Heart left ventricle (tissue), 16 donors: ENCODE measurements at regions not wholly inside any gene's neighbourhood (a gene's known extent, or its start where the extent isn't known, plus 50 kb on each side); places are given as distances from the start of the nearest gene placed in this dataset.

ENCODE experiments used
- ATAC-seq, 4 donors: fragments of 200-7000 bp; cut with Tn5 transposase; one replicate each; pipeline ENCODE4 v1.9.1; 2020 to 2022; ENCODE audit warnings: moderate library complexity in 4 of 4, mild to moderate bottlenecking in 3 of 4, moderate number of reproducible peaks in 1 of 4
- DNase-seq, 5 donors: peaks; one replicate each; pipeline ENCODE4 v3.0.0-alpha.2; 2020
- H3K27ac ChIP-seq, 12 donors: fragments of 200-600 bp; sonication (generic) in 4 of 12; one replicate each; pipeline versions ENCODE4 v1.5.0 to v1.8.0; 2016 to 2022; ENCODE audit warnings: mild to moderate bottlenecking in 2 of 12
- H3K27me3 ChIP-seq, 9 donors: fragments of 200-600 bp; sonication (generic) in 2 of 9; one replicate each; pipeline versions ENCODE4 v1.5.1 to v1.8.0; 2016 to 2022; ENCODE audit warnings: mild to moderate bottlenecking in 3 of 9
- H3K36me3 ChIP-seq, 9 donors: fragments of 200-600 bp; sonication (generic) in 2 of 9; one replicate each; pipeline versions ENCODE4 v1.5.0 to v1.8.0; 2018 to 2022; ENCODE audit warnings: mild to moderate bottlenecking in 2 of 9
- H3K4me1 ChIP-seq, 12 donors: fragments of 200-600 bp; sonication (generic) in 4 of 12; one replicate each; pipeline versions ENCODE4 v1.5.0 to v1.8.0; 2016 to 2022; ENCODE audit warnings: mild to moderate bottlenecking in 3 of 12
- H3K4me3 ChIP-seq, 12 donors: fragments of 200-600 bp; sonication (generic) in 4 of 12; one replicate each; pipeline versions ENCODE4 v1.5.0 to v1.8.0; 2017 to 2022; ENCODE audit warnings: mild to moderate bottlenecking in 9 of 12, moderate library complexity in 4 of 12
- H3K9me3 ChIP-seq, 12 donors: fragments of 200-600 bp; sonication (generic) in 4 of 12; one replicate each; pipeline versions ENCODE4 v1.5.0 to v1.8.0; 2016 to 2022; ENCODE audit warnings: mild to moderate bottlenecking in 1 of 12
- POLR2A ChIP-seq, 2 donors: fragments of 450-650 bp; IDR thresholded peaks; one replicate each; pipeline ENCODE4 v1.6.1; 2017; ENCODE audit warnings: antibody characterized with exemption in 2 of 2, mild to moderate bottlenecking in 2 of 2, moderate library complexity in 2 of 2
- WGBS, 4 donors: extraction: QIAGEN DNeasy Blood & Tissue Kit in 2 of 4; methylation state at CpG; one replicate each; pipeline versions ENCODE4 v1.1.5 to v1.1.7; 2013 to 2018; 5-methylcytosine and 5-hydroxymethylcytosine counted together
- intact Hi-C, 10 donors: fragments of 100-400 bp; cut with DNase I; formaldehyde crosslinking; loops; one replicate each; pipeline versions ENCODE4 v1.11.1 to v1.14.2; 2022
- TF ChIP-seq, protein P1 (sequence below), 12 donors: fragments of 200-600 bp; sonication (generic) in 4 of 12; IDR thresholded peaks; one replicate each; pipeline versions ENCODE4 v1.5.0 to v1.8.0; 2018 to 2022; ENCODE audit warnings: antibody characterized with exemption in 12 of 12, mild to moderate bottlenecking in 5 of 12
- donor health status: ischemic (EF 13 %, LVEDD 7.1; RV severe dilation, severe dysfunction).
- donor health status: healthy with polysubstance abuse.
- donor health status: DM: no; HTN: yes; CAD: no.
- donor health status: DM: no; HTN: no; CAD: no.
- donor health status: ischemic (EF 25% LVEDD 6.9; RV normal size, moderate dysfunction).
- donor health status: ischemic (EF 25% LVEDD 5.7; RV mildly dilated, moderate dysfunction).
- donor health status: healthy.
- donor health status: DM: yes; HTN: yes; CAD: no.
- donor health status: ischemic (EF 35%, LVEDD 5.7; RV mildly dilated, moderate dysfunction).
- donor health status: nonischemic (EF 11% LVEDD 7.7; RV severe dilation, severe dysfunction).
- donor health status: DM: yes; HTN: yes; CAD: no.
- donor health status: PGD.
- donor health status: ischemic (EF 29% LVEDD 5.4; RV normal size, mild dysfunction).
- donor health status: nonischemic (EF 23%, LVEDD 6.1; RV moderate dilation, normal function).

DNA sequence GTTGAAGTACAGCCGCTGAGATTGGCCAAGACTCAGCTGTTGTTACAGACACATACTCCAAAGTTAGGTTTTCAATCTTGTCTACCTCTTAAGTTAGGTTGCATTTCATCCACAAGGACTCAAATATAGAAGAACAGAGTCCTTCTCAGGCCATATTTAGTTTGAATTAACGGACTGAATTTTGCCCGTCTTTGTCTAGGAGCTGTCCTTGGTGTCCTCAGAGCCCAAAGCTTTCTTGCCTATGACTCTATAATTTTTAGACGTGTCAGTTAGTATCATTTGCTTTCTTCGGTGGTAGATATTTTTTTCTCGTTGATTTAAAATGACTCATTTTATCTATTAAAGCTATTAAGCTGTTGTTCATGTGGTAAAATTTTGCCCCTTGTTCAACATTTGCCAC, 403.2 kb downstream of the HS3ST3B1 start:
- WGBS, 4 donors, result 83 to 84% (median 83%) methylated on average over 6 of the region's 6 CpGs
- TF ChIP-seq, protein P1, sequence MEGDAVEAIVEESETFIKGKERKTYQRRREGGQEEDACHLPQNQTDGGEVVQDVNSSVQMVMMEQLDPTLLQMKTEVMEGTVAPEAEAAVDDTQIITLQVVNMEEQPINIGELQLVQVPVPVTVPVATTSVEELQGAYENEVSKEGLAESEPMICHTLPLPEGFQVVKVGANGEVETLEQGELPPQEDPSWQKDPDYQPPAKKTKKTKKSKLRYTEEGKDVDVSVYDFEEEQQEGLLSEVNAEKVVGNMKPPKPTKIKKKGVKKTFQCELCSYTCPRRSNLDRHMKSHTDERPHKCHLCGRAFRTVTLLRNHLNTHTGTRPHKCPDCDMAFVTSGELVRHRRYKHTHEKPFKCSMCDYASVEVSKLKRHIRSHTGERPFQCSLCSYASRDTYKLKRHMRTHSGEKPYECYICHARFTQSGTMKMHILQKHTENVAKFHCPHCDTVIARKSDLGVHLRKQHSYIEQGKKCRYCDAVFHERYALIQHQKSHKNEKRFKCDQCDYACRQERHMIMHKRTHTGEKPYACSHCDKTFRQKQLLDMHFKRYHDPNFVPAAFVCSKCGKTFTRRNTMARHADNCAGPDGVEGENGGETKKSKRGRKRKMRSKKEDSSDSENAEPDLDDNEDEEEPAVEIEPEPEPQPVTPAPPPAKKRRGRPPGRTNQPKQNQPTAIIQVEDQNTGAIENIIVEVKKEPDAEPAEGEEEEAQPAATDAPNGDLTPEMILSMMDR (IDR thresholded peaks at IDR 0.05), result no peak
- no peak for TF ChIP-seq POLR2A (IDR thresholded peaks at IDR 0.05)
- intact Hi-C loops, result loop anchor here in 1 of 10 donors (10.0 kb wide), 1 partner anchor 61 kb away; no protein-coding TSS in a partner anchor

DNA sequence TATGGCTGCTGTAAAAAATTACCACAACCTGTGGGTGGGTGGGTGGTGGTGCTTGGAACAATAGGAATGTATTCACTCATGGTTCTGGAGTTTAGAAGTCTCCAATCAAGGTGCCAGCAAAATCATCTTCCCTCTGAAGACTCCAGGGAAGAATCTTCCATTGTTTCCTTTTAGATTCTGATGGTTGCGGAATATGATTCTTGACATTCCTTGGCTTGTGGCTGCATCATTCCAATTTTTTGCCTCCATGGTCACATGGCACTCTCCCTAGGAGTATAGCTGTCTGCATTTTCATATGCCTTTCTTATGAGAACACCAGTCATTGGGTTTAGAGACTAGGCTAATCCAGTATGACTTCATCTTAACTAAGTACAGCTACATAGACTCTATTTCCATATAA, 401.0 kb downstream of the HS3ST3B1 start:
- Histone ChIP-seq H3K9me3 (peaks cover 0 to 6% (median 0%) of the 10 kb centered on the region in 12 donors), H3K36me3 (no peaks in the 10 kb centered on the region), H3K27ac (no peak overlapping the region), H3K4me1 (no peaks in the 10 kb centered on the region), H3K4me3 (no peak overlapping the region), H3K27me3 (peaks cover 0 to 4% (median 0%) of the 10 kb centered on the region in 9 donors)
- WGBS, 4 donors, result 86 to 98% (median 95%) methylated on average over 1 of the region's 1 CpG
- TF ChIP-seq, protein P1 (IDR thresholded peaks at IDR 0.05), result no peak
- no peak for TF ChIP-seq POLR2A (IDR thresholded peaks at IDR 0.05)
- intact Hi-C loops, result loop anchor here in 1 of 10 donors (10.0 kb wide), 1 partner anchor 63 kb away; no protein-coding TSS in a partner anchor
- no peak for DNase-seq
- ATAC-seq, result no peak

More for the DNA sequence above, 403.2 kb downstream of the HS3ST3B1 start:
- H3K4me1 ChIP-seq, result no peaks in the 10 kb centered on the region
- no peak overlapping the region for H3K4me3 ChIP-seq
- H3K27me3 ChIP-seq, result no peaks in the 10 kb centered on the region
- ATAC-seq (no peak), DNase-seq (no peak)
- no peak overlapping the region for H3K27ac ChIP-seq
- H3K9me3 ChIP-seq, result peaks cover 0 to 6% (median 0%) of the 10 kb centered on the region in 12 donors
- no peaks in the 10 kb centered on the region for H3K36me3 ChIP-seq

DNA sequence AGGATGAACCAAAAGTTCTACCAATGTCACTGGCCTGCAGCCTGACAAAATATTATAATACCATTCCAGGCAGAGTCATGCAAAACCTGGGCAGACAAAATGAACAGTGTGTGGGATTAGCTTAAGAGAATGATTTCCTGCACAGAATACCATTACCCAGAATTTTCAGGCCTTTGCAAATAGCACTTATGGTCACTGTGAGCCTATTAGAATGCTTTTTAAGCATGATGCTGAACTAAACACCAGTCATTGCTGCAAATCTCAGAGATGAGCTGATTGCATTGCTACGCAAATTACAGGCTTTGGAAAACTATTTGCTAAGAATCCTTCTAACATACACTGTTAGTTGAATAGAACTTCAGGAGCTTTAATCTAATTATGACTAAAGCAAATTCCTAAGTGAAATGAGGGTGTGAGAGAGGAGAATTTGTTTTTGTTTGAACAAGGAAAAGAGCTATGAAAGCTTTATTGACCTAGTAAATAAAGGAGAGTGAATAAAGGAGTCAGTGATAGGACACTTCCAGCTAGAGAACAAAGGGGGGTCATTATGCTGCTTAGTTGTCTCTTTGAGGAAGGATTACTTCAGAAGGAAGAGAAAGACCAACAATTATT, 398.8 kb downstream of the HS3ST3B1 start:
- H3K27ac ChIP-seq, result no peak overlapping the region
- peaks cover 0 to 6% (median 0%) of the 10 kb centered on the region in 12 donors for H3K9me3 ChIP-seq
- no peak for ATAC-seq
- intact Hi-C loops, result loop anchor here in 1 of 10 donors (10.0 kb wide), 1 partner anchor 65 kb away; no protein-coding TSS in a partner anchor
- peaks cover 0 to 4% (median 0%) of the 10 kb centered on the region in 9 donors for H3K27me3 ChIP-seq
- no peak for DNase-seq
- 79 to 88% (median 82%) methylated on average over 1 of the region's 1 CpG for WGBS, 4 donors
- no peak for TF ChIP-seq POLR2A (IDR thresholded peaks at IDR 0.05)
- TF ChIP-seq, protein P1 (IDR thresholded peaks at IDR 0.05), result no peak
- H3K36me3 ChIP-seq, result no peaks in the 10 kb centered on the region
- H3K4me1 ChIP-seq, result no peaks in the 10 kb centered on the region
- no peak overlapping the region for H3K4me3 ChIP-seq

GRCh38 chr17:14693382-14693781, 392.5 kb downstream of the HS3ST3B1 start:
- Histone ChIP-seq H3K4me3 (no peak overlapping the region), H3K9me3 (peaks cover 0 to 33% (median 5%) of the 10 kb centered on the region in 12 donors), H3K4me1 (peaks cover 0 to 4% (median 0%) of the 10 kb centered on the region in 12 donors), H3K27ac (no peak overlapping the region), H3K36me3 (no peaks in the 10 kb centered on the region), H3K27me3 (peaks cover 0 to 4% (median 0%) of the 10 kb centered on the region in 9 donors)
- intact Hi-C loops, result no loop called here
- no peak for DNase-seq
- ATAC-seq, result no peak
- TF ChIP-seq, protein P1 (IDR thresholded peaks at IDR 0.05), result no peak
- TF ChIP-seq POLR2A (IDR thresholded peaks at IDR 0.05), result no peak
- WGBS, 4 donors, result 30 to 38% (median 33%) methylated on average over 1 of the region's 1 CpG
